ENCODE measurements at regions not wholly inside any gene's neighbourhood (a gene's known extent, or its start where the extent isn't known, plus 50 kb on each side); places are given as distances from the start of the nearest gene placed in this dataset.

DNA sequence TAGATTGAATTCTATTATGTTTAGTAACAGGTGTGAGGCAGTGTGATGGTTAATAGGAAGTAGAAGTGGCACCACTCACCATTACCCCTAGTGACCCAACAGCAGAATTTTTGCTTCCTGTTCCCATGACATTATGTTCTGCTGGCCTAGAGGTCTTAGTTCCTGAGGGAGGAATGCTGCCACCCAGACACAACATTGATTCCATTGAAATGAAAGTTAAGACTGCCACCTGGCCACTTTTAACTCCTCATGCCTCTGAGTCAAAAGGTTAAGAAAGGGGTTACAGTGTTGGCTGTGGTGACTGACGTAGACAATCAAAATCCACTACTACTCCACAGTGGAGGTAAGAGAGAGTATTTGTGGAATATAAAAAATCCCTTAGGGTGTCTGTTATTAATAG, 218.9 kb upstream of the NMUR2 start:
- no peak for DNase-seq (ENCODE audit: low read depth, low spot score)
- Histone ChIP-seq H3K9me3 (ENCODE audit: control insufficient read depth, insufficient read depth, low read length) (peaks cover 4% of the 10 kb centered on the region), H3K4me3 (ENCODE audit: low read depth, low read length) (no peak overlapping the region), H3K27me3 (ENCODE audit: control insufficient read depth, insufficient read depth, low read length) (no peaks in the 10 kb centered on the region), H3K27ac (ENCODE audit: low read depth, low read length) (no peak overlapping the region)
- ChIA-PET POLR2A (no interaction called here), CTCF (no interaction called here)
- TF ChIP-seq, protein P1, sequence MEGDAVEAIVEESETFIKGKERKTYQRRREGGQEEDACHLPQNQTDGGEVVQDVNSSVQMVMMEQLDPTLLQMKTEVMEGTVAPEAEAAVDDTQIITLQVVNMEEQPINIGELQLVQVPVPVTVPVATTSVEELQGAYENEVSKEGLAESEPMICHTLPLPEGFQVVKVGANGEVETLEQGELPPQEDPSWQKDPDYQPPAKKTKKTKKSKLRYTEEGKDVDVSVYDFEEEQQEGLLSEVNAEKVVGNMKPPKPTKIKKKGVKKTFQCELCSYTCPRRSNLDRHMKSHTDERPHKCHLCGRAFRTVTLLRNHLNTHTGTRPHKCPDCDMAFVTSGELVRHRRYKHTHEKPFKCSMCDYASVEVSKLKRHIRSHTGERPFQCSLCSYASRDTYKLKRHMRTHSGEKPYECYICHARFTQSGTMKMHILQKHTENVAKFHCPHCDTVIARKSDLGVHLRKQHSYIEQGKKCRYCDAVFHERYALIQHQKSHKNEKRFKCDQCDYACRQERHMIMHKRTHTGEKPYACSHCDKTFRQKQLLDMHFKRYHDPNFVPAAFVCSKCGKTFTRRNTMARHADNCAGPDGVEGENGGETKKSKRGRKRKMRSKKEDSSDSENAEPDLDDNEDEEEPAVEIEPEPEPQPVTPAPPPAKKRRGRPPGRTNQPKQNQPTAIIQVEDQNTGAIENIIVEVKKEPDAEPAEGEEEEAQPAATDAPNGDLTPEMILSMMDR (IDR thresholded peaks at IDR 0.05; ENCODE audit: low read depth, low read length), result no peak

DNA sequence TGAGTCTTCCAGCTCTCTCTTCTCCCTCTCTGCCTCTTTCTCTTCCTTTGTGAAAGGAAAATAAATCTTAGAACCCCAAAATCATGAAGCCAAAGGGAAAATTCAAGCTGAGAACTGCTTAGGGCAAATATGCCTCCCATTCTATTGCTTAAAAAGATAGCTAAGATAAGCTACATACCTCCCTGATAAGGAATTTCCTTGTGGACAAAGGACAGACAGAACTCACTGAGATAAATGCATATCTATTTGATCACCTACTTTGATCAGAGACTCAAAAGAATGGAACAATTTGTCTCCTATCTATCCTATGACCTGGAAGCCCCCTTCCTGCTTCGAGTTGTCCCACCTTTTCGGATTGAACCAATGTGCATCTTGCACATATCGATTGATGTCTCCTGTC, 220.6 kb upstream of the NMUR2 start:
- ChIA-PET POLR2A (no interaction called here), CTCF (no interaction called here)
- Histone ChIP-seq H3K4me3 (ENCODE audit: low read depth, low read length) (no peak overlapping the region), H3K9me3 (ENCODE audit: control insufficient read depth, insufficient read depth, low read length) (peaks cover 4% of the 10 kb centered on the region), H3K27me3 (ENCODE audit: control insufficient read depth, insufficient read depth, low read length) (no peaks in the 10 kb centered on the region), H3K27ac (ENCODE audit: low read depth, low read length) (no peak overlapping the region)
- TF ChIP-seq, protein P1 (IDR thresholded peaks at IDR 0.05; ENCODE audit: low read depth, low read length), result no peak
- no peak for DNase-seq (ENCODE audit: low read depth, low spot score)

DNA sequence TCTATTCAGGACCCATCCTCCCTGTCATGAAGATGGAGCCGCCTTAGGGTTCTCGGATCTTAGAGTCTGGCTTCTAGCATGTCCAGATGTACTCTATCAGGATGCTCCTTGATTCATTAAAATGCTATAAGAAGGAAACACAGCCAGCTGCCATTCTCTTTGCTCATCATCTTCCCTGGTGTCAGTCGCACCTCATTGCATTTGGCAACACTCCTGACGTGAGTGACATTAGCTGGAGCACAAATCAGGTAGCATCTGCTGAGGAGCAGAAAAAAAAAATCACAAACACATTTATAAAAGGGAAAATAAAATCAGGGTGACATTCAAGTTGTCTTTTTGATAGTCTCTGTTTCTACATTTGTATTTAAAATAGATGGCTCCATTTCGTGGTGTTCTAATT, 226.1 kb upstream of the NMUR2 start:
- ChIA-PET CTCF (no interaction called here), POLR2A (no interaction called here)
- Histone ChIP-seq H3K27me3 (ENCODE audit: control insufficient read depth, insufficient read depth, low read length) (no peaks in the 10 kb centered on the region), H3K9me3 (ENCODE audit: control insufficient read depth, insufficient read depth, low read length) (no peaks in the 10 kb centered on the region; the same call in 1 of the 2 replicates), H3K4me3 (ENCODE audit: low read depth, low read length) (no peak overlapping the region), H3K27ac (ENCODE audit: low read depth, low read length) (no peak overlapping the region)
- DNase-seq (ENCODE audit: low read depth, low spot score), result no peak
- TF ChIP-seq, protein P1 (IDR thresholded peaks at IDR 0.05; ENCODE audit: low read depth, low read length), result no peak

DNA sequence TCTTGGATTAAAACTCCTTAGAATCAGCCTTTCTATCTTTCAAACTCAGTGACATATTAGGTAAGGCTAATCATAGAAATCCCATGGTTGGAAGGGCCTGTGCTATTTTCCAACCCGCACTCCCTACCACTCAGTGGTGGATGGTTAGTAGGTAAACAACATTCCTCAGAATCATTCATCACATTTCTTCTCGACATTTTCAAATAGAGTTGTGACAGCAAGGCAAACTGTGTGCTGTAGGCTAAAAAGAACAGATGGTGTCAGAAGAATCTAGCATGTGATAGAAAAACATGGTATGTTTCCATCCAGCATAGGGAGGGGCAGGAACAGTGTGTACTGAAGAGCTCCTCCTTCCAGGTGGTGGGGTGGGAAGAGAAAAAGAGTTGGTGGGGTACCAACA, 227.3 kb upstream of the NMUR2 start:
- DNase-seq (ENCODE audit: low read depth, low spot score), result no peak
- no peak overlapping the region for H3K4me3 ChIP-seq (ENCODE audit: low read depth, low read length)
- ChIA-PET POLR2A (no interaction called here), CTCF (no interaction called here)
- no peaks in the 10 kb centered on the region for H3K27me3 ChIP-seq (ENCODE audit: control insufficient read depth, insufficient read depth, low read length)
- H3K27ac ChIP-seq (ENCODE audit: low read depth, low read length), result no peak overlapping the region
- H3K9me3 ChIP-seq (ENCODE audit: control insufficient read depth, insufficient read depth, low read length), result peaks cover 4% of the 10 kb centered on the region; the same call in 1 of the 2 replicates
- TF ChIP-seq, protein P1 (IDR thresholded peaks at IDR 0.05; ENCODE audit: low read depth, low read length), result no peak

DNA sequence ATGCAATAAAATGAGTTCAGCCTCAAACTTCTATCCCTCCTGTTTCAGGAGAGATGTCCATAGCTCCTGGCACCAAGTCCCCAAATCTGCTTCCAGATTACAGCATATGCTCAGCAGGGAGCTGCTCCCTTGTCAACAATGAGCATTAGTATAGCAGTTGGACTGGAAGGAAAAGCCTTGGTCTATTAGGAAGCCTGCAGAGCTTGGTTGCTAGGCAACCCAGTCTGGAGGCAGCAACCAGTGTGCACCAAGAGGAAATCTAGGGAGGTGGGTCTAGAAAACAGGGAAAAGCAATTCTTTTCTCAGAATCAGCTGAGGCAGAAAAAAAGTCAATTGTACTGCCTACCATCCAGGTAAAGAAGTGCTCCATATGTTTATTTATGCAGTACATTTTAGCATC, 229.5 kb upstream of the NMUR2 start:
- CTCF ChIA-PET, result no interaction called here
- TF ChIP-seq, protein P1 (IDR thresholded peaks at IDR 0.05; ENCODE audit: low read depth, low read length), result no peak
- peaks cover 4% of the 10 kb centered on the region; the same call in 1 of the 2 replicates for H3K9me3 ChIP-seq (ENCODE audit: control insufficient read depth, insufficient read depth, low read length)
- DNase-seq (ENCODE audit: low read depth, low spot score), result no peak
- H3K27me3 ChIP-seq (ENCODE audit: control insufficient read depth, insufficient read depth, low read length), result no peaks in the 10 kb centered on the region
- POLR2A ChIA-PET, result no interaction called here
- H3K4me3 ChIP-seq (ENCODE audit: low read depth, low read length), result no peak overlapping the region
- no peak overlapping the region for H3K27ac ChIP-seq (ENCODE audit: low read depth, low read length)
